H9 (cell line): ENCODE measurements at regions not wholly inside any gene's neighbourhood (a gene's known extent, or its start where the extent isn't known, plus 50 kb on each side); places are given as distances from the start of the nearest gene placed in this dataset.

ENCODE experiments used
- DNase-seq: peaks from one replicate; pipeline ENCODE4 v3.0.0-alpha.2; 2017
- H2AFZ ChIP-seq: one replicate; pipeline ENCODE4 v1.6.1; 2013; ENCODE audit warnings: mild to moderate bottlenecking, low read length, control low read depth, moderate library complexity
- H2AK5ac ChIP-seq: 2 replicates; pipeline ENCODE4 v1.6.1; 2013; ENCODE audit warnings: low read length, control low read depth, mixed read lengths; ENCODE audit not compliant: insufficient read length
- H2BK120ac ChIP-seq: one replicate; pipeline ENCODE4 v1.6.1; 2013; ENCODE audit warnings: low read depth, mild to moderate bottlenecking, low read length, control low read depth, inconsistent platforms; ENCODE audit not compliant: poor library complexity, severe bottlenecking
- H2BK12ac ChIP-seq: 2 replicates; pipeline ENCODE4 v1.6.1; 2013; ENCODE audit warnings: low read length, control low read depth, mixed read lengths, low read depth; ENCODE audit not compliant: insufficient read length
- H2BK15ac ChIP-seq: 2 replicates; pipeline ENCODE4 v1.6.1; 2013; ENCODE audit warnings: low read depth, low read length, control low read depth
- H2BK20ac ChIP-seq: one replicate; pipeline ENCODE4 v1.6.1; 2013; ENCODE audit warnings: low read depth, mild to moderate bottlenecking, low read length, control low read depth, inconsistent platforms; ENCODE audit not compliant: poor library complexity, severe bottlenecking
- H2BK5ac ChIP-seq: 2 replicates; pipeline ENCODE4 v1.6.1; 2013; ENCODE audit warnings: low read length, control low read depth, mixed read lengths; ENCODE audit not compliant: insufficient read length
- H3K14ac ChIP-seq: 2 replicates; pipeline ENCODE4 v1.6.1; 2013; ENCODE audit warnings: low read length, control low read depth; ENCODE audit not compliant: insufficient read depth
- H3K18ac ChIP-seq: 2 replicates; pipeline ENCODE4 v1.6.1; 2013; ENCODE audit warnings: low read depth, mild to moderate bottlenecking, mixed read lengths, low read length, control low read depth; ENCODE audit not compliant: insufficient read length
- H3K23ac ChIP-seq: 2 replicates; pipeline ENCODE4 v1.6.1; 2013; ENCODE audit warnings: low read length, control low read depth, mixed read lengths, low read depth; ENCODE audit not compliant: insufficient read length
- H3K23me2 ChIP-seq: 2 replicates; pipeline ENCODE4 v1.6.1; 2013; ENCODE audit warnings: low read depth, mild to moderate bottlenecking, mixed read lengths, low read length, control low read depth; ENCODE audit not compliant: insufficient read length, poor library complexity, severe bottlenecking
- H3K27ac ChIP-seq: 2 replicates; pipeline ENCODE4 v1.5.1; 2013; ENCODE audit warnings: low read length, control low read depth, mixed read lengths, low read depth; ENCODE audit not compliant: insufficient read length
- H3K27me3 ChIP-seq: 2 replicates; pipeline ENCODE4 v1.6.1; 2013; ENCODE audit warnings: low read length, control low read depth, inconsistent platforms; ENCODE audit not compliant: insufficient read depth
- H3K4ac ChIP-seq: 2 replicates; pipeline ENCODE4 v1.6.1; 2013; ENCODE audit warnings: low read depth, mild to moderate bottlenecking, control low read depth, inconsistent platforms, low read length, moderate library complexity
- H3K4me1 ChIP-seq: 2 replicates; pipeline ENCODE4 v1.6.1; 2013; ENCODE audit warnings: low read length, control low read depth, inconsistent platforms; ENCODE audit not compliant: insufficient read depth
- H3K4me2 ChIP-seq: 2 replicates; pipeline ENCODE4 v1.6.1; 2013; ENCODE audit warnings: low read length, control low read depth, mixed read lengths; ENCODE audit not compliant: insufficient read length, insufficient read depth
- H3K56ac ChIP-seq: 2 replicates; pipeline ENCODE4 v1.6.1; 2013; ENCODE audit warnings: low read depth, mild to moderate bottlenecking, mixed read lengths, low read length, control low read depth; ENCODE audit not compliant: insufficient read length
- H3K79me1 ChIP-seq: 2 replicates; pipeline ENCODE4 v1.6.1; 2013; ENCODE audit warnings: low read depth, mild to moderate bottlenecking, moderate library complexity, low read length, control low read depth, inconsistent platforms; ENCODE audit not compliant: insufficient read depth, poor library complexity, severe bottlenecking
- H3K79me2 ChIP-seq: 2 replicates; pipeline ENCODE4 v1.6.1; 2013; ENCODE audit warnings: low read length, control low read depth, inconsistent platforms; ENCODE audit not compliant: insufficient read depth
- H3K9ac ChIP-seq: 2 replicates; pipeline ENCODE4 v1.6.1; 2013; ENCODE audit warnings: low read length, control low read depth, mixed read lengths; ENCODE audit not compliant: insufficient read length; ENCODE audit errors: extremely low read depth
- H3K9me3 ChIP-seq: one replicate; pipeline ENCODE4 v1.6.1; 2013; ENCODE audit warnings: low read depth, low read length, inconsistent platforms; ENCODE audit not compliant: control insufficient read depth
- H3T11ph ChIP-seq: one replicate; pipeline ENCODE4 v1.6.1; 2013; ENCODE audit warnings: mild to moderate bottlenecking, low read length, control low read depth, inconsistent platforms
- H4K20me1 ChIP-seq: one replicate; pipeline ENCODE4 v1.6.1; 2013; ENCODE audit not compliant: control insufficient read depth, insufficient read length, insufficient read depth
- H4K5ac ChIP-seq: 2 replicates; pipeline ENCODE4 v1.6.1; 2013; ENCODE audit warnings: low read depth, mild to moderate bottlenecking, mixed read lengths, low read length, control low read depth; ENCODE audit not compliant: insufficient read length
- H4K8ac ChIP-seq: replicated peaks from 2 replicates; pipeline ENCODE4 v1.6.1; 2013; ENCODE audit warnings: low read length, control low read depth, mixed read lengths, low read depth; ENCODE audit not compliant: insufficient read length
- H4K91ac ChIP-seq: 2 replicates; pipeline ENCODE4 v1.6.1; 2013; ENCODE audit warnings: low read depth, mild to moderate bottlenecking, moderate library complexity, mixed read lengths, low read length, control low read depth; ENCODE audit not compliant: insufficient read length
- H3K27ac Mint-ChIP-seq, 3 experiments: 2 replicates in 2 of 3; 3 replicates in 1 of 3; pipeline ENCODE4 v1.8.0; 2020 to 2021; ENCODE audit warnings: mixed read lengths in 3 of 3, mild to moderate bottlenecking in 1 of 3, moderate library complexity in 1 of 3
- H3K27me3 Mint-ChIP-seq: 2 replicates; pipeline ENCODE4 v1.8.0; 2021; ENCODE audit warnings: low read depth, mild to moderate bottlenecking, moderate library complexity, mixed read lengths
- H3K36me3 Mint-ChIP-seq, 3 experiments: 2 replicates in 2 of 3; 3 replicates in 1 of 3; pipeline ENCODE4 v1.8.0; 2020 to 2021; ENCODE audit warnings: low read depth in 3 of 3, mixed read lengths in 3 of 3; ENCODE audit not compliant: insufficient read depth in 1 of 3
- H3K4me1 Mint-ChIP-seq, 2 experiments: 2 replicates each; pipeline ENCODE4 v1.8.0; 2020; ENCODE audit warnings: mixed read lengths in 2 of 2
- H3K4me3 Mint-ChIP-seq, 2 experiments: 2 replicates in 1 of 2; 3 replicates in 1 of 2; pipeline ENCODE4 v1.8.0; 2020 to 2021; ENCODE audit warnings: mild to moderate bottlenecking in 2 of 2, mixed read lengths in 2 of 2, moderate library complexity in 1 of 2
- H3K9me3 Mint-ChIP-seq, 2 experiments: 2 replicates in 1 of 2; 3 replicates in 1 of 2; pipeline ENCODE4 v1.8.0; 2020; ENCODE audit warnings: mild to moderate bottlenecking in 2 of 2, mixed read lengths in 2 of 2, moderate library complexity in 1 of 2
- WGBS: extraction: QIAGEN DNeasy Blood & Tissue Kit; methylation state at CpG from one replicate; pipeline ENCODE4 v1.1.7; 2013; ENCODE audit warnings: missing lambda C conversion rate, low lambda C conversion rate, mixed read lengths; ENCODE audit not compliant: insufficient read length; ENCODE audit errors: extremely low coverage; 5-methylcytosine and 5-hydroxymethylcytosine counted together
- TF ChIP-seq, protein P1 (sequence below): fragments of 200-600 bp; sonication (generic); conservative IDR thresholded peaks from 3 replicates; pipeline ENCODE4 v1.8.0; 2021; ENCODE audit warnings: antibody characterized with exemption, mild to moderate bottlenecking

DNA sequence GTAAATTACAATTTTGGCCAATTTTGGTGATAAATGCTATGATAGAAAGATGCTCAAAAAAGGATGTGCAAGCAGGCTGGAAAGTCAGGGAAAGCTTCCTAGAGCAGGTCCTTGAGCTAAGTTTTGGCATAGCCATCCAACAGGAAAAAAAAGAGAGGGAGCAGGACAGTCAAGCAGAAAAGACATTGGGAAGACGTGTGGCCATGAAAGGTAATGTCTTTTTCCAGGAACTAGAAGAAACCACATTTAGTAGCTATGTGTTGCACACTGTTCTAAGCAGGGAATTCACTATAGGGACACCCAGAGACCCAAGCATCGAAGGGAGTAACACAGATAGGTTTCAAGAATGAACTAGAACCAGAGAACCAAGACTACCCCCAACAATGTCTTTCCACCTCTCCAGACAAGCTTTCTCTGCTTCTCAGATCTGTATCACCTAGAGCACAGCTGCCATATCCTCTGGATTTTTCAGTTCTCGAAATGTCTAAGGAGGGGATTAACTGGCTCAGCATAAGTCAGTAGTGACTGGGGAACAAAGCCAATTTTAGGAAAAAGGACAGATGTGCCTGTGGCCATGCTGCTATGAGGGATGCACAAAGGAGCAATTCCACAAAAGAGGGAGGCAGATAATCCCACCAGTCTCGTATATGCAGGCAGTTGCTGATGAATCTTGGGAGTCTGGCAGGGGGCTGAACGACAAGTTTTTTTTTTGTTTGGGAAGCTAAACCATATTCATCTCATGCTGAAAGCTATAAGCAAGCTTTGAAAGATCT lies 97.1 kb upstream of the DAB1 start:
- no peaks in the 10 kb centered on the region; the same call in 1 of the 2 replicates for H3K4me1 ChIP-seq
- no peaks in the 10 kb centered on the region for H3K79me1 ChIP-seq
- Mint-ChIP-seq H3K27me3 (no peaks in the 10 kb centered on the region), H3K27ac (no peak overlapping the region), H3K9me3 (no peaks in the 10 kb centered on the region), H3K4me3 (no peak overlapping the region), H3K4me1 (peaks cover 18 to 23% of the 10 kb centered on the region in 2 experiments), H3K36me3 (no peaks in the 10 kb centered on the region)
- no peak overlapping the region for H3K23ac ChIP-seq
- H3K9me3 ChIP-seq: no peaks in the 10 kb centered on the region
- TF ChIP-seq, protein P1, sequence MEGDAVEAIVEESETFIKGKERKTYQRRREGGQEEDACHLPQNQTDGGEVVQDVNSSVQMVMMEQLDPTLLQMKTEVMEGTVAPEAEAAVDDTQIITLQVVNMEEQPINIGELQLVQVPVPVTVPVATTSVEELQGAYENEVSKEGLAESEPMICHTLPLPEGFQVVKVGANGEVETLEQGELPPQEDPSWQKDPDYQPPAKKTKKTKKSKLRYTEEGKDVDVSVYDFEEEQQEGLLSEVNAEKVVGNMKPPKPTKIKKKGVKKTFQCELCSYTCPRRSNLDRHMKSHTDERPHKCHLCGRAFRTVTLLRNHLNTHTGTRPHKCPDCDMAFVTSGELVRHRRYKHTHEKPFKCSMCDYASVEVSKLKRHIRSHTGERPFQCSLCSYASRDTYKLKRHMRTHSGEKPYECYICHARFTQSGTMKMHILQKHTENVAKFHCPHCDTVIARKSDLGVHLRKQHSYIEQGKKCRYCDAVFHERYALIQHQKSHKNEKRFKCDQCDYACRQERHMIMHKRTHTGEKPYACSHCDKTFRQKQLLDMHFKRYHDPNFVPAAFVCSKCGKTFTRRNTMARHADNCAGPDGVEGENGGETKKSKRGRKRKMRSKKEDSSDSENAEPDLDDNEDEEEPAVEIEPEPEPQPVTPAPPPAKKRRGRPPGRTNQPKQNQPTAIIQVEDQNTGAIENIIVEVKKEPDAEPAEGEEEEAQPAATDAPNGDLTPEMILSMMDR: peak; percentile 26; the same call in 1 of the 3 replicates
- no peak overlapping the region for H3K14ac ChIP-seq
- H3K4ac ChIP-seq: no peak overlapping the region
- H2BK120ac ChIP-seq: no peak overlapping the region
- no peak overlapping the region for H2AK5ac ChIP-seq
- no peak overlapping the region for H4K91ac ChIP-seq
- H3K4me2 ChIP-seq: no peak overlapping the region
- no peak overlapping the region for H4K8ac ChIP-seq
- H3K18ac ChIP-seq: no peak overlapping the region
- H4K20me1 ChIP-seq: no peaks in the 10 kb centered on the region
- no peaks in the 10 kb centered on the region for H3K27me3 ChIP-seq
- H3K56ac ChIP-seq: no peak overlapping the region
- no peak overlapping the region for H2BK20ac ChIP-seq
- H2BK15ac ChIP-seq: no peak overlapping the region
- no peak overlapping the region for H3T11ph ChIP-seq
- H2BK5ac ChIP-seq: no peak overlapping the region
- H3K9ac ChIP-seq: no peak overlapping the region
- H4K5ac ChIP-seq: no peak overlapping the region
- DNase-seq: no peak
- WGBS: no CpG with 5 or more reads among the region's 5 CpGs
- no peak overlapping the region for H2BK12ac ChIP-seq
- no peaks in the 10 kb centered on the region for H3K23me2 ChIP-seq
- H3K79me2 ChIP-seq: no peaks in the 10 kb centered on the region
- no peak overlapping the region for H3K27ac ChIP-seq
- H2AFZ ChIP-seq: no peak overlapping the region
